HL-60 (cell line): ENCODE measurements at regions not wholly inside any gene's neighbourhood (a gene's known extent, or its start where the extent isn't known, plus 50 kb on each side); places are given as distances from the start of the nearest gene placed in this dataset.

Experiments
- GABPA ChIP-seq: IDR thresholded peaks from 2 replicates; pipeline ENCODE4 v1.6.1; 2012; ENCODE audit warnings: low read depth
- POLR2AphosphoS5 ChIP-seq: IDR thresholded peaks from 2 replicates; pipeline ENCODE4 v1.6.1; 2012; ENCODE audit warnings: low read depth
- TF ChIP-seq, protein P1 (sequence below): IDR thresholded peaks from one replicate; pipeline ENCODE4 v1.5.1; 2011; ENCODE audit warnings: low read length, control low read depth, inconsistent platforms; ENCODE audit not compliant: insufficient read depth

DNA sequence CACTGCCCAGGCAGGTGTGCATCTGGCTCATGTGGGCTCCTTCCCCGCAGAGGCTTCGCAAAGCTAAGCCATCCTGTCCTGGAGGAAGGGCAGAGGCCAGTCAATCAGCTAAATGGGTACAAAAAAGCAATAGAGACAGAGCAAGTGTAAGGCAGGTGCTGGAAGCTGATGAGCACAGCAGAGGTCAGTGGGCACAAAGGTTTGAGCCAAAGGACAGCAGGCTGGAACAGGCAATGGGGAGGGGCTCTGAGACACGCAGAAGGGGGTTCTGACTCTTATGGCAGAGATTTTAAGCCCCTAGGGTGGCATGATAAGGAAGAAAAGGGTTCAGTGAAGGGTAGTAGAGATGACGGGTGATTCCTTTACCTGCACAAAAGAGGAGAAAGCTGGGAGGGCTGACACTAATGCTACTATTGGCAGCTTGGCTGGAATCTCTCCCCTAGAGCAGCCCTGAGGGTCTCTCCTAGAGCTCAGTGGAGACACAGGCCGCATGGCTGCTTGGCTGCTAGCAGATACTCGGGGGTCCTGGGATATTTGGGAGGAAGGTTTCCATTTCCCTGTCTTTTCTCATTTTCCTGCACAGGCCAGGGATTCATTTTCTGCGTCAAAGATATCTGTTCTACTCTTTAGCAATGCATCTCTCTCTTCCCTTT is 132.4 kb downstream of the MYCN start:
- TF ChIP-seq, protein P1, sequence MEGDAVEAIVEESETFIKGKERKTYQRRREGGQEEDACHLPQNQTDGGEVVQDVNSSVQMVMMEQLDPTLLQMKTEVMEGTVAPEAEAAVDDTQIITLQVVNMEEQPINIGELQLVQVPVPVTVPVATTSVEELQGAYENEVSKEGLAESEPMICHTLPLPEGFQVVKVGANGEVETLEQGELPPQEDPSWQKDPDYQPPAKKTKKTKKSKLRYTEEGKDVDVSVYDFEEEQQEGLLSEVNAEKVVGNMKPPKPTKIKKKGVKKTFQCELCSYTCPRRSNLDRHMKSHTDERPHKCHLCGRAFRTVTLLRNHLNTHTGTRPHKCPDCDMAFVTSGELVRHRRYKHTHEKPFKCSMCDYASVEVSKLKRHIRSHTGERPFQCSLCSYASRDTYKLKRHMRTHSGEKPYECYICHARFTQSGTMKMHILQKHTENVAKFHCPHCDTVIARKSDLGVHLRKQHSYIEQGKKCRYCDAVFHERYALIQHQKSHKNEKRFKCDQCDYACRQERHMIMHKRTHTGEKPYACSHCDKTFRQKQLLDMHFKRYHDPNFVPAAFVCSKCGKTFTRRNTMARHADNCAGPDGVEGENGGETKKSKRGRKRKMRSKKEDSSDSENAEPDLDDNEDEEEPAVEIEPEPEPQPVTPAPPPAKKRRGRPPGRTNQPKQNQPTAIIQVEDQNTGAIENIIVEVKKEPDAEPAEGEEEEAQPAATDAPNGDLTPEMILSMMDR, result no peak
- TF ChIP-seq GABPA (no peak), POLR2AphosphoS5 (no peak)
